PC-9 (cell line): ENCODE measurements at regions not wholly inside any gene's neighbourhood (a gene's known extent, or its start where the extent isn't known, plus 50 kb on each side); places are given as distances from the start of the nearest gene placed in this dataset.

Experiments
- CTCF ChIP-seq: fragments of 200-600 bp; sonication (generic); conservative IDR thresholded peaks from 2 replicates; pipeline ENCODE4 v1.6.1; 2017; ENCODE audit warnings: mixed run types, antibody characterized with exemption, mild to moderate bottlenecking, moderate library complexity
- EZH2 ChIP-seq: fragments of 200-600 bp; sonication (generic); IDR thresholded peaks from 2 replicates; pipeline ENCODE4 v1.8.0; 2017; ENCODE audit warnings: antibody characterized with exemption, low read depth

- TF ChIP-seq CTCF (no peak), EZH2 (no peak)
Observed at GRCh38 chr10:123297175-123297574, 143.0 kb downstream of the BUB3 start.
